Neural cell (in vitro differentiated cells): ENCODE measurements at regions not wholly inside any gene's neighbourhood (a gene's known extent, or its start where the extent isn't known, plus 50 kb on each side); places are given as distances from the start of the nearest gene placed in this dataset.
"Not testable (repeated sequence)": the region's sequence is repeated elsewhere in the genome, so short reads cannot be mapped to it uniquely, and the experiment has no call there.

Experiments used
- CTCF ChIP-seq: fragments of 450-650 bp; IDR thresholded peaks from 2 replicates; pipeline ENCODE4 v1.5.1; 2014; ENCODE audit warnings: antibody characterized with exemption, mild to moderate bottlenecking, moderate library complexity; ENCODE audit not compliant: poor library complexity, severe bottlenecking
- EP300 ChIP-seq: fragments of 450-650 bp; conservative IDR thresholded peaks from 2 replicates; pipeline ENCODE4 v1.6.1; 2014; ENCODE audit warnings: antibody characterized with exemption, mild to moderate bottlenecking, moderate library complexity; ENCODE audit not compliant: poor library complexity, severe bottlenecking
- EZH2 ChIP-seq: fragments of 200-600, 300-800 bp; shearing (Covaris generic), sonication (generic); IDR thresholded peaks from 2 replicates; pipeline ENCODE4 v1.6.1; 2014; ENCODE audit warnings: antibody characterized with exemption, low read length, borderline replicate concordance, mild to moderate bottlenecking; ENCODE audit not compliant: insufficient read depth, poor library complexity, severe bottlenecking
- MXI1 ChIP-seq: fragments of 450-650 bp; conservative IDR thresholded peaks from 2 replicates; pipeline ENCODE4 v1.6.1; 2014; ENCODE audit warnings: antibody characterized with exemption, mild to moderate bottlenecking; ENCODE audit not compliant: poor library complexity, severe bottlenecking
- POLR2AphosphoS5 ChIP-seq: IDR thresholded peaks from 2 replicates; pipeline ENCODE4 v1.6.1; 2012
- RAD21 ChIP-seq: fragments of 450-650 bp; conservative IDR thresholded peaks from 2 replicates; pipeline ENCODE4 v1.6.1; 2014; ENCODE audit warnings: antibody characterized with exemption, mild to moderate bottlenecking, moderate library complexity
- TAF1 ChIP-seq: IDR thresholded peaks from 2 replicates; pipeline ENCODE4 v1.6.1; 2012; ENCODE audit warnings: low read depth
- TF ChIP-seq, protein P1 (sequence below): IDR thresholded peaks from 2 replicates; pipeline ENCODE4 v1.6.1; 2012; ENCODE audit warnings: borderline replicate concordance

- not testable (repeated sequence) for TF ChIP-seq TAF1, CTCF, MXI1, RAD21, EZH2, POLR2AphosphoS5, EP300
- TF ChIP-seq, protein P1, sequence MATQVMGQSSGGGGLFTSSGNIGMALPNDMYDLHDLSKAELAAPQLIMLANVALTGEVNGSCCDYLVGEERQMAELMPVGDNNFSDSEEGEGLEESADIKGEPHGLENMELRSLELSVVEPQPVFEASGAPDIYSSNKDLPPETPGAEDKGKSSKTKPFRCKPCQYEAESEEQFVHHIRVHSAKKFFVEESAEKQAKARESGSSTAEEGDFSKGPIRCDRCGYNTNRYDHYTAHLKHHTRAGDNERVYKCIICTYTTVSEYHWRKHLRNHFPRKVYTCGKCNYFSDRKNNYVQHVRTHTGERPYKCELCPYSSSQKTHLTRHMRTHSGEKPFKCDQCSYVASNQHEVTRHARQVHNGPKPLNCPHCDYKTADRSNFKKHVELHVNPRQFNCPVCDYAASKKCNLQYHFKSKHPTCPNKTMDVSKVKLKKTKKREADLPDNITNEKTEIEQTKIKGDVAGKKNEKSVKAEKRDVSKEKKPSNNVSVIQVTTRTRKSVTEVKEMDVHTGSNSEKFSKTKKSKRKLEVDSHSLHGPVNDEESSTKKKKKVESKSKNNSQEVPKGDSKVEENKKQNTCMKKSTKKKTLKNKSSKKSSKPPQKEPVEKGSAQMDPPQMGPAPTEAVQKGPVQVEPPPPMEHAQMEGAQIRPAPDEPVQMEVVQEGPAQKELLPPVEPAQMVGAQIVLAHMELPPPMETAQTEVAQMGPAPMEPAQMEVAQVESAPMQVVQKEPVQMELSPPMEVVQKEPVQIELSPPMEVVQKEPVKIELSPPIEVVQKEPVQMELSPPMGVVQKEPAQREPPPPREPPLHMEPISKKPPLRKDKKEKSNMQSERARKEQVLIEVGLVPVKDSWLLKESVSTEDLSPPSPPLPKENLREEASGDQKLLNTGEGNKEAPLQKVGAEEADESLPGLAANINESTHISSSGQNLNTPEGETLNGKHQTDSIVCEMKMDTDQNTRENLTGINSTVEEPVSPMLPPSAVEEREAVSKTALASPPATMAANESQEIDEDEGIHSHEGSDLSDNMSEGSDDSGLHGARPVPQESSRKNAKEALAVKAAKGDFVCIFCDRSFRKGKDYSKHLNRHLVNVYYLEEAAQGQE = not testable (repeated sequence)
Observed at GRCh38 chr20:30641522-30641921, 615.9 kb upstream of the DEFB115 start.
